Ishikawa (cell line): ENCODE measurements at regions not wholly inside any gene's neighbourhood (a gene's known extent, or its start where the extent isn't known, plus 50 kb on each side); places are given as distances from the start of the nearest gene placed in this dataset.

Experiments used
- CEBPB ChIP-seq: IDR thresholded peaks from 2 replicates; pipeline ENCODE4 v1.6.1; 2012
- CREB1 ChIP-seq: IDR thresholded peaks from 2 replicates; pipeline ENCODE4 v1.6.1; 2012; ENCODE audit warnings: low read depth
- EGR1 ChIP-seq: IDR thresholded peaks from 2 replicates; pipeline ENCODE4 v1.6.1; 2012
- EP300 ChIP-seq: IDR thresholded peaks from 2 replicates; pipeline ENCODE4 v1.6.1; 2012; ENCODE audit warnings: borderline replicate concordance
- FOXM1 ChIP-seq: IDR thresholded peaks from 2 replicates; pipeline ENCODE4 v1.6.1; 2012; ENCODE audit warnings: low read depth, borderline replicate concordance
- MAX ChIP-seq: IDR thresholded peaks from 2 replicates; pipeline ENCODE4 v1.6.1; 2012
- NFIC ChIP-seq: IDR thresholded peaks from 2 replicates; pipeline ENCODE4 v1.6.1; 2012
- RAD21 ChIP-seq: IDR thresholded peaks from 2 replicates; pipeline ENCODE4 v1.6.1; 2012; ENCODE audit warnings: low read depth
- REST ChIP-seq: IDR thresholded peaks from 2 replicates; pipeline ENCODE4 v1.6.1; 2012; ENCODE audit warnings: low read depth, mild to moderate bottlenecking
- TAF1 ChIP-seq: IDR thresholded peaks from 2 replicates; pipeline ENCODE4 v1.6.1; 2012; ENCODE audit warnings: low read depth, mild to moderate bottlenecking
- TCF12 ChIP-seq: IDR thresholded peaks from 2 replicates; pipeline ENCODE4 v1.6.1; 2012; ENCODE audit warnings: low read depth
- TEAD4 ChIP-seq: IDR thresholded peaks from 2 replicates; pipeline ENCODE4 v1.6.1; 2012
- USF1 ChIP-seq: IDR thresholded peaks from 2 replicates; pipeline ENCODE4 v1.6.1; 2012
- YY1 ChIP-seq: IDR thresholded peaks from 2 replicates; pipeline ENCODE4 v1.6.1; 2012; ENCODE audit warnings: low read depth
- ZBTB7A ChIP-seq: IDR thresholded peaks from 2 replicates; pipeline ENCODE4 v1.6.1; 2012; ENCODE audit warnings: low read depth

GRCh38 chr6:132972971-132973370 lies 158.6 kb downstream of the RPS12 start:
- no peak for TF ChIP-seq EP300
- no peak for TF ChIP-seq TEAD4
- TF ChIP-seq YY1 = no peak
- no peak for TF ChIP-seq RAD21
- TF ChIP-seq FOXM1 = no peak
- no peak for TF ChIP-seq REST
- no peak for TF ChIP-seq USF1
- TF ChIP-seq CREB1 = no peak
- no peak for TF ChIP-seq NFIC
- no peak for TF ChIP-seq CEBPB
- TF ChIP-seq TAF1 = no peak

- TF ChIP-seq MAX (no peak), EP300 (no peak), EGR1 (no peak), YY1 (no peak), ZBTB7A (no peak), TEAD4 (no peak), NFIC (no peak), FOXM1 (no peak), CEBPB (no peak), REST (no peak), CREB1 (no peak), TCF12 (no peak), USF1 (no peak)
These were observed 159.2 kb downstream of the RPS12 start for GRCh38 chr6:132973514-132973993.

GRCh38 chr6:132974122-132974521 lies 159.8 kb downstream of the RPS12 start:
- no peak for TF ChIP-seq EP300
- no peak for TF ChIP-seq TCF12
- no peak for TF ChIP-seq NFIC
- no peak for TF ChIP-seq MAX
- no peak for TF ChIP-seq TEAD4

GRCh38 chr6:132977413-132977812 lies 163.0 kb downstream of the RPS12 start:
- no peak for TF ChIP-seq RAD21
- TF ChIP-seq TEAD4 = no peak
- TF ChIP-seq TAF1 = no peak
- TF ChIP-seq USF1 = no peak
- no peak for TF ChIP-seq ZBTB7A
- TF ChIP-seq FOXM1 = no peak
- no peak for TF ChIP-seq YY1
- no peak for TF ChIP-seq MAX
- no peak for TF ChIP-seq TCF12
- TF ChIP-seq CREB1 = no peak
- no peak for TF ChIP-seq EP300
- TF ChIP-seq CEBPB = no peak
- TF ChIP-seq NFIC = no peak
- TF ChIP-seq REST = no peak
